ENCODE measurements at regions not wholly inside any gene's neighbourhood (a gene's known extent, or its start where the extent isn't known, plus 50 kb on each side); places are given as distances from the start of the nearest gene placed in this dataset.

- no peak for TF ChIP-seq POLR2A (IDR thresholded peaks at IDR 0.05)
- no peak for TF ChIP-seq POLR2AphosphoS5 (IDR thresholded peaks at IDR 0.05)
- TF ChIP-seq CTCF (IDR thresholded peaks at IDR 0.05): no peak
- no peak for DNase-seq (ENCODE audit: low spot score in 2 of 2)
- intact Hi-C loops (cut with DNase I; ENCODE audit: low total_unique reads): no loop called here
- Histone ChIP-seq H3K4me3 (no peak overlapping the region), H3K27me3 (no peaks in the 10 kb centered on the region), H3K27ac (no peak overlapping the region), H3K4me1 (no peaks in the 10 kb centered on the region), H3K9me3 (no peaks in the 10 kb centered on the region), H3K36me3 (no peaks in the 10 kb centered on the region)
These were observed 135.3 kb upstream of the TMTC4 start for GRCh38 chr13:100809856-100810255.

- Histone ChIP-seq H3K4me1 (no peaks in the 10 kb centered on the region), H3K27ac (no peak overlapping the region), H3K9me3 (no peaks in the 10 kb centered on the region), H3K36me3 (no peaks in the 10 kb centered on the region), H3K27me3 (no peaks in the 10 kb centered on the region), H3K4me3 (no peak overlapping the region)
- TF ChIP-seq CTCF (IDR thresholded peaks at IDR 0.05): no peak
- TF ChIP-seq POLR2A (IDR thresholded peaks at IDR 0.05): no peak
- TF ChIP-seq POLR2AphosphoS5 (IDR thresholded peaks at IDR 0.05): no peak
- no peak for DNase-seq (ENCODE audit: low spot score in 2 of 2)
- intact Hi-C loops (cut with DNase I; ENCODE audit: low total_unique reads): no loop called here
These were observed 134.5 kb upstream of the TMTC4 start for GRCh38 chr13:100809129-100809390.

DNA sequence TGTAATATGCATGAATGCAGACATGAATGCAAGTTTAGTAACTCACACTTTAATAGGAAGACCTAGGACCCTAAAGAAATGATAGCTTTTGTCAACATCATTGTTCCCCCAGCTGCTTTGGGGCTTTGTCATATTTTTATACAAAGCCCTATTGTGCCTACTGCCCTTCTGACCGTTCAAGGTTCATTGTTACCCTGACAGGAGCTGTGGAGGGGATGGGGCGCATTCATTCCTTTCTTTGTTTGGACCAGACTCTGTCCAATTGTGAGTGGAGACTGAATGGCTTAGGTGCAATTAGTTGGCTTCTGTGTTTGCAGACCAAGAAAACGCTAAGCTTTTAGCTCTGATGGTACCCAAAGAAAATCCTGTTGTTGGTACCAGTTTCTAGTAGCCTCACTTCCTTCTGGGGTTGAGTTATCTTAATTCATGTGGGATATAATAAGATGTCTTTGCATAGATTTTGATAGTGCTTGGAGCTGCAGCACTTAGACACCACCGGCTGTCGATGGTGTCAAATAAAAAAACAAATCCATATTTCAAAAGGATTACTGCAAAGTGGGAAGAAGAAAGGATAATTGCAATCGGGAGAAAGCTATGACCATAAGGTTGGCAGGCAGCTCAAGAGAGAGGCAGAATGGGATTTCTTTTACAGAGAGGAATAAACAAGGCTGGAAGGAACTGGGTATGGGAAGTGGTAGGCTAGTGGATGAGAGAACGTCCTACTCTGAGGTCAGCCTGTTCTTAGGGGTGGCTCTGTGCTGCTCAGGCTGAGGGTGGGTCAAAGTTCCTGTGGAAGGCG is 133.9 kb upstream of the TMTC4 start:
- no peaks in the 10 kb centered on the region for H3K36me3 ChIP-seq
- no peak for DNase-seq (ENCODE audit: low spot score in 2 of 2)
- intact Hi-C loops (cut with DNase I; ENCODE audit: low total_unique reads): no loop called here
- no peaks in the 10 kb centered on the region for H3K4me1 ChIP-seq
- TF ChIP-seq POLR2AphosphoS5 (IDR thresholded peaks at IDR 0.05) (no peak), CTCF (IDR thresholded peaks at IDR 0.05) (no peak), POLR2A (IDR thresholded peaks at IDR 0.05) (no peak)
- H3K9me3 ChIP-seq: no peaks in the 10 kb centered on the region
- no peaks in the 10 kb centered on the region for H3K27me3 ChIP-seq
- H3K27ac ChIP-seq: no peak overlapping the region
- H3K4me3 ChIP-seq: no peak overlapping the region

DNA sequence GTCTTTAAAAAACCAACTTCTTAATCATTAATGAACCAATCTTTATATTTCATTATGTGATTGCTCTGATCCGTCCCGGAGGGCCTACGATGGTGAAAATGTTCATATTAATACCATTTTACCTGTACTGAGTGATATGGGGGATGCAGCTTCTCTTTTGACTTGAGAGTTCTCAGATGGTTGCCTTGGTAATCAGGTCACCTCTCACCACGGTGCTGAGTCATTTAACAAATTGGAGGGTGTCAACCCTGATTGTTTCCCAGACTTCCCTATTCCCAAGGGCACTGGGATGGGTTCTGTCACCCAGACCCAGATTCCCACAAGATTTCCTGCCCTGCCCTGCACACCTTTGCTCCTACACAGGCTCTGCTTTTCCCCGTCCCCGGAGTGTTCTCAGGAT is 128.5 kb upstream of the TMTC4 start:
- no peak overlapping the region for H3K27ac ChIP-seq
- H3K9me3 ChIP-seq: no peaks in the 10 kb centered on the region
- TF ChIP-seq CTCF (IDR thresholded peaks at IDR 0.05) (no peak), POLR2AphosphoS5 (IDR thresholded peaks at IDR 0.05) (no peak), POLR2A (IDR thresholded peaks at IDR 0.05) (no peak)
- H3K36me3 ChIP-seq: no peaks in the 10 kb centered on the region
- H3K4me3 ChIP-seq: no peak overlapping the region
- no peak for DNase-seq (ENCODE audit: low spot score in 2 of 2)
- intact Hi-C loops (cut with DNase I; ENCODE audit: low total_unique reads): no loop called here
- H3K4me1 ChIP-seq: no peaks in the 10 kb centered on the region
- no peaks in the 10 kb centered on the region for H3K27me3 ChIP-seq

- intact Hi-C loops (cut with DNase I; ENCODE audit: low total_unique reads): no loop called here
- no peak for TF ChIP-seq POLR2AphosphoS5 (IDR thresholded peaks at IDR 0.05)
- no peak for TF ChIP-seq POLR2A (IDR thresholded peaks at IDR 0.05)
- TF ChIP-seq CTCF (IDR thresholded peaks at IDR 0.05): no peak
These were observed 125.8 kb upstream of the TMTC4 start for GRCh38 chr13:100800283-100800875.

More at GRCh38 chr13:100800283-100800875, 125.8 kb upstream of the TMTC4 start:
- H3K9me3 ChIP-seq: peaks cover 0 to 6% of the 10 kb centered on the region in 2 donors
- no peaks in the 10 kb centered on the region for H3K27me3 ChIP-seq
- no peak for DNase-seq (ENCODE audit: low spot score in 2 of 2)
- H3K27ac ChIP-seq: no peak overlapping the region
- no peaks in the 10 kb centered on the region for H3K4me1 ChIP-seq
- no peaks in the 10 kb centered on the region for H3K36me3 ChIP-seq
- no peak overlapping the region for H3K4me3 ChIP-seq
